K562 (cell line): ENCODE measurements at regions not wholly inside any gene's neighbourhood (a gene's known extent, or its start where the extent isn't known, plus 50 kb on each side); places are given as distances from the start of the nearest gene placed in this dataset.

ENCODE experiments used
- ATAC-seq: fragments of 200-7000 bp; cut with Tn5 transposase; 3 replicates; pipeline ENCODE4 v1.9.1; 2020; ENCODE audit warnings: moderate library complexity
- BruUV-seq: library from RNA; stranded (reverse); fragments of 400-500 nt; replicated peaks from 2 replicates; lab custom pipeline; 2021; lab: Mats Ljungman, UMichigan
- CTCF ChIA-PET: fragments of 300-600 bp; formaldehyde crosslinking; extraction: SDS; loops from one replicate; lab custom pipeline; 2021; ENCODE audit warnings: low intra/inter-chr PET ratio; lab: Yijun Ruan, JAX
- POLR2A ChIA-PET: fragments of 300-600, 350-650 bp; sonication (Branson Sonifier 250); formaldehyde crosslinking; extraction: SDS; loops from one replicate; lab custom pipeline; 2021; ENCODE audit warnings: antibody characterized with exemption, inconsistent platforms; lab: Yijun Ruan, JAX
- DNase-seq, 4 experiments: peaks; one replicate each; pipeline versions ENCODE4 v3.0.0 to v3.0.0-alpha.2; 2011 to 2018; ENCODE audit warnings: low spot score in 3 of 4, mixed read lengths in 3 of 4; ENCODE audit errors: extremely low read depth in 1 of 4
- FAIRE-seq: peaks from 2 replicates; lab custom pipeline; 2011; peaks lifted over from hg19 to GRCh38; lab: Jason Lieb, UNC
- H2AFZ ChIP-seq: 2 replicates; pipeline ENCODE4 v1.6.0; 2011; ENCODE audit warnings: low read depth, low read length, control low read depth, inconsistent platforms
- H3K27ac ChIP-seq: fragments of 200-600 bp; 3 replicates; pipeline ENCODE4 v1.8.0; 2011; ENCODE audit warnings: low read depth, mild to moderate bottlenecking, control low read depth, inconsistent platforms, low read length, moderate library complexity, mixed read lengths; ENCODE audit errors: extremely low read depth
- H3K27me3 ChIP-seq, 2 experiments: fragments of 300-600 bp in 1 of 2; 2 replicates in 1 of 2; 3 replicates in 1 of 2; pipeline versions ENCODE4 v1.6.0 to v1.8.0; 2011; ENCODE audit warnings: inconsistent platforms in 2 of 2, low read length in 2 of 2, mild to moderate bottlenecking in 1 of 2, mixed read lengths in 1 of 2, moderate library complexity in 1 of 2; ENCODE audit not compliant: control insufficient read depth in 2 of 2, insufficient read depth in 2 of 2
- H3K36me3 ChIP-seq: fragments of 300-600 bp; 3 replicates; pipeline ENCODE4 v1.8.0; 2011; ENCODE audit warnings: mild to moderate bottlenecking, low read length, inconsistent platforms; ENCODE audit not compliant: control insufficient read depth, insufficient read depth
- H3K4me1 ChIP-seq, 2 experiments: fragments of 200-600 bp in 1 of 2; replicated peaks in 1 of 2; 2 replicates in 1 of 2; 3 replicates in 1 of 2; pipeline versions ENCODE4 v1.5.1 to v1.8.0; 2011; ENCODE audit warnings: inconsistent platforms in 2 of 2, low read length in 2 of 2, mild to moderate bottlenecking in 1 of 2, mixed read lengths in 1 of 2, moderate library complexity in 1 of 2; ENCODE audit not compliant: control insufficient read depth in 2 of 2, insufficient read depth in 2 of 2
- H3K4me2 ChIP-seq: 2 replicates; pipeline ENCODE4 v1.6.1; 2011; ENCODE audit warnings: low read length, control low read depth, inconsistent platforms, mixed read lengths; ENCODE audit not compliant: insufficient read depth
- H3K4me3 ChIP-seq: fragments of 200-600 bp; sonication (generic), shearing (Covaris generic); 2 replicates; pipeline ENCODE4 v1.5.1; 2016; ENCODE audit warnings: control low read depth, inconsistent platforms
- H3K79me2 ChIP-seq: fragments of 200-600 bp; 3 replicates; pipeline ENCODE4 v1.8.0; 2011; ENCODE audit warnings: low read length, inconsistent platforms; ENCODE audit not compliant: control insufficient read depth, insufficient read depth
- H3K9ac ChIP-seq, 2 experiments: 2 replicates each; pipeline versions ENCODE4 v1.6.0 to v1.6.1; 2011; ENCODE audit warnings: low read depth in 2 of 2, low read length in 2 of 2, control low read depth in 1 of 2, inconsistent platforms in 1 of 2, mild to moderate bottlenecking in 1 of 2, mixed read lengths in 1 of 2; ENCODE audit not compliant: insufficient read depth in 1 of 2
- H3K9me1 ChIP-seq: one replicate; pipeline ENCODE4 v1.6.0; 2011; ENCODE audit warnings: inconsistent platforms, mild to moderate bottlenecking, low read length, moderate library complexity; ENCODE audit not compliant: control insufficient read depth, insufficient read depth
- H3K9me3 ChIP-seq: replicated peaks from 2 replicates; pipeline ENCODE4 v1.5.1; 2011; ENCODE audit warnings: low read depth, low read length, inconsistent platforms; ENCODE audit not compliant: control insufficient read depth, insufficient read depth
- H4K20me1 ChIP-seq: replicated peaks from 2 replicates; pipeline ENCODE4 v1.6.1; 2011; ENCODE audit warnings: low read length, inconsistent platforms, mixed read lengths; ENCODE audit not compliant: control insufficient read depth, insufficient read depth
- CBFA2T2 ChIP-seq: fragments of 450-650 bp; conservative IDR thresholded peaks from 2 replicates; pipeline ENCODE4 v1.6.1; 2017; ENCODE audit warnings: mild to moderate bottlenecking
- CBFA2T3 ChIP-seq: fragments of 450-650 bp; IDR thresholded peaks from 2 replicates; pipeline ENCODE4 v1.6.1; 2017
- FOSL1 ChIP-seq: fragments of 200-800 bp; sonication (Bioruptor generic); conservative IDR thresholded peaks from 2 replicates; pipeline ENCODE4 v1.6.1; 2016; ENCODE audit warnings: missing genetic modification characterization, missing compliant biosample characterization
- GABPB1 ChIP-seq: sonication (generic); formaldehyde crosslinking; IDR thresholded peaks from 2 replicates; pipeline ENCODE4 v1.8.0; 2022; ENCODE audit warnings: mild to moderate bottlenecking, missing genetic modification reagents
- NELFE ChIP-seq: IDR thresholded peaks from 2 replicates; pipeline ENCODE4 v1.6.1; 2011; ENCODE audit warnings: mild to moderate bottlenecking; ENCODE audit not compliant: insufficient read depth, insufficient read length
- PCBP2 ChIP-seq: fragments of 200-400 bp; formaldehyde crosslinking; IDR thresholded peaks from 2 replicates; pipeline ENCODE4 v1.6.1; 2018; ENCODE audit warnings: low read length, low read depth, mild to moderate bottlenecking, moderate library complexity; ENCODE audit not compliant: poor library complexity, severe bottlenecking
- SLC30A9 ChIP-seq: fragments of 250-450 bp; sonication (Bioruptor Pico); IDR thresholded peaks from 2 replicates; pipeline ENCODE4 v1.8.0; 2022; ENCODE audit warnings: mild to moderate bottlenecking, moderate library complexity
- SMAD4 ChIP-seq: fragments of 250-450 bp; sonication (Bioruptor Pico); conservative IDR thresholded peaks from 2 replicates; pipeline ENCODE4 v1.8.0; 2021; ENCODE audit warnings: inconsistent platforms, mild to moderate bottlenecking, moderate library complexity
- SREBF2 ChIP-seq: sonication (generic); formaldehyde crosslinking; IDR thresholded peaks from 2 replicates; pipeline ENCODE4 v1.4.0; 2020; ENCODE audit warnings: mild to moderate bottlenecking, missing genetic modification reagents
- TAL1 ChIP-seq: fragments of 450-650 bp; IDR thresholded peaks from 2 replicates; pipeline ENCODE4 v1.6.1; 2016; ENCODE audit warnings: mild to moderate bottlenecking
- TCF3 ChIP-seq: sonication (generic); formaldehyde crosslinking; IDR thresholded peaks from 2 replicates; pipeline ENCODE4 v1.4.0; 2020; ENCODE audit warnings: mild to moderate bottlenecking, missing genetic modification reagents
- TEAD4 ChIP-seq, 2 experiments: sonication (generic) in 1 of 2; formaldehyde crosslinking in 1 of 2; IDR thresholded peaks; 2 replicates each; pipeline versions ENCODE4 v1.6.1 to v1.8.0; 2012 to 2022; ENCODE audit warnings: borderline replicate concordance in 1 of 2, inconsistent platforms in 1 of 2, low read length in 1 of 2, mild to moderate bottlenecking in 1 of 2, missing genetic modification reagents in 1 of 2
- ZNF431 ChIP-seq: sonication (generic); formaldehyde crosslinking; IDR thresholded peaks from 2 replicates; pipeline ENCODE4 v1.8.0; 2022; ENCODE audit warnings: mild to moderate bottlenecking, missing genetic modification reagents
- ZNF76 ChIP-seq: fragments of 250-450 bp; sonication (Bioruptor Pico); IDR thresholded peaks from 2 replicates; pipeline ENCODE4 v1.4.0; 2020; ENCODE audit warnings: mild to moderate bottlenecking, moderate library complexity, borderline replicate concordance
- WGBS: fragments of 100-300 bp; shearing (Covaris generic); methylation state at CpG from one replicate; pipeline ENCODE4 v1.1.6; 2016; ENCODE audit warnings: low coverage, mixed read lengths; ENCODE audit not compliant: insufficient coverage; ENCODE audit errors: missing lambda C conversion rate; 5-methylcytosine and 5-hydroxymethylcytosine counted together
- in situ Hi-C: fragments of 300-500 bp; cut with MboI; formaldehyde crosslinking; loops from 4 replicates; pipeline ENCODE4 v1.15.0; 2018; ENCODE audit warnings: inconsistent platforms, mixed read lengths
- intact Hi-C: fragments of 100-400 bp; cut with micrococcal nuclease; formaldehyde crosslinking; loops from 2 replicates; pipeline ENCODE4 v1.14.2; 2022
- TF ChIP-seq, protein P1 (sequence below): fragments of 250-450 bp; sonication (Bioruptor Pico); IDR thresholded peaks from 2 replicates; pipeline ENCODE4 v1.5.0; 2021

DNA sequence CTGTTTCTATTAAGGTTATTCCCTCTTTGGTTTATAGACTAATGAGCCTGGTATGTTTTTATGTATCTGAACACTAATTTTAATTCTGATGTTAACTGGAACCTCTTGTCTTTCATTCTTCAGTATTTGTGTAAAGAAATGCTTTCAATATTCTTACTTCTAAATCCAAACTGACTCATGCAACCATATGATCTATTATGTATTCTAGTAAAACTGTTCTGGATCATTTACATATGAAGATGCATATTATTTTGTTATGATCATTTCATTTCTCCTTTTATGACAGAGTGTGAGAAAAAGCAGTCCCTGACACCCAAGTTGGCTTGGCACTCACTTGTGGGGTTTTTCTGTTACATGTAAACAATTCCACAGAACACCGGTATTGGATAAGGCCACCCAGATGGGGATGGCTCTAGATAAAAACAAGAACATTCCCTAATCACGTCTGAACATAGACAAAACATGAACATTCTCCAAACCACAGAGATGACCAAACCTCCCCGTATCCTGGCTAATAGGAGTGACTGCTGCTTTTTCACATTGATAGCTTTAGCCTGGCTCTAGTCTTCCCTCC lies 72.2 kb upstream of the EPHB3 start:
- in situ Hi-C loops (no loop called here), intact Hi-C loops (no loop called here)
- H2AFZ ChIP-seq: no peak overlapping the region
- ATAC-seq (no peak), DNase-seq (peak in 1 of 4 experiments; percentile 7), FAIRE-seq (no peak)
- H3K9me1 ChIP-seq: no peaks in the 10 kb centered on the region
- peak; percentile 65 for TF ChIP-seq TEAD4 (IDR thresholded peaks at IDR 0.05; ENCODE audit: low read length)
- TF ChIP-seq TEAD4 (CRISPR knock-in tag; IDR thresholded peaks at IDR 0.05; ENCODE audit: borderline replicate concordance): no peak
- no peak for TF ChIP-seq ZNF431 (CRISPR knock-in tag)
- no peak for TF ChIP-seq ZNF76 (CRISPR knock-in tag)
- TF ChIP-seq NELFE: no peak
- TF ChIP-seq SMAD4 (CRISPR knock-in tag): peak; percentile 60
- TF ChIP-seq SLC30A9: no peak
- no peak for TF ChIP-seq GABPB1 (CRISPR knock-in tag)
- TF ChIP-seq CBFA2T2: peak; percentile 28; the same call in 1 of the 2 replicates
- TF ChIP-seq CBFA2T3: peak; percentile 53
- TF ChIP-seq, protein P1, sequence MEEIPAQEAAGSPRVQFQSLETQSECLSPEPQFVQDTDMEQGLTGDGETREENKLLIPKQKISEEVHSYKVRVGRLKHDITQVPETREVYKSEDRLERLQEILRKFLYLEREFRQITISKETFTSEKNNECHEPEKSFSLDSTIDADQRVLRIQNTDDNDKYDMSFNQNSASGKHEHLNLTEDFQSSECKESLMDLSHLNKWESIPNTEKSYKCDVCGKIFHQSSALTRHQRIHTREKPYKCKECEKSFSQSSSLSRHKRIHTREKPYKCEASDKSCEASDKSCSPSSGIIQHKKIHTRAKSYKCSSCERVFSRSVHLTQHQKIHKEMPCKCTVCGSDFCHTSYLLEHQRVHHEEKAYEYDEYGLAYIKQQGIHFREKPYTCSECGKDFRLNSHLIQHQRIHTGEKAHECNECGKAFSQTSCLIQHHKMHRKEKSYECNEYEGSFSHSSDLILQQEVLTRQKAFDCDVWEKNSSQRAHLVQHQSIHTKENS (CRISPR knock-in tag): no peak
- peak; percentile 50 for TF ChIP-seq FOSL1 (tag)
- peak; percentile 50 for TF ChIP-seq TAL1
- no peak for TF ChIP-seq SREBF2
- TF ChIP-seq PCBP2: no peak
- peak; percentile 50 for TF ChIP-seq TCF3 (CRISPR knock-in tag)
- no peak overlapping the region for H3K4me2 ChIP-seq
- no peaks in the 10 kb centered on the region for H4K20me1 ChIP-seq
- H3K4me1 ChIP-seq: peaks cover 0 to 8% of the 10 kb centered on the region in 2 experiments; a peak in 1 of 5 replicates
- peaks cover 17 to 37% of the 10 kb centered on the region in 2 experiments for H3K27me3 ChIP-seq
- H3K9ac ChIP-seq: no peak overlapping the region
- no peaks in the 10 kb centered on the region for H3K9me3 ChIP-seq
- H3K27ac ChIP-seq: no peak overlapping the region
- BruUV-seq: no TSS peak
- CTCF ChIA-PET: no interaction called here
- POLR2A ChIA-PET: no interaction called here
- H3K4me3 ChIP-seq: no peak overlapping the region
- H3K36me3 ChIP-seq: no peaks in the 10 kb centered on the region
- 3% methylated on average over 3 of the region's 3 CpGs for WGBS
- no peaks in the 10 kb centered on the region for H3K79me2 ChIP-seq
